IMR-90 (cell line): ENCODE measurements at regions not wholly inside any gene's neighbourhood (a gene's known extent, or its start where the extent isn't known, plus 50 kb on each side); places are given as distances from the start of the nearest gene placed in this dataset.

Experiments used
- BHLHE40 ChIP-seq: fragments of 150-350 bp; IDR thresholded peaks from 2 replicates; pipeline ENCODE4 v1.6.1; 2016; ENCODE audit warnings: mild to moderate bottlenecking, low read depth, low read length
- CEBPB ChIP-seq: IDR thresholded peaks from 2 replicates; pipeline ENCODE4 v1.6.1; 2012; ENCODE audit warnings: low read depth, low read length, improper control_type of control experiment
- CHD1 ChIP-seq: IDR thresholded peaks from 2 replicates; pipeline ENCODE4 v1.6.1; 2012; ENCODE audit warnings: low read depth, low read length, improper control_type of control experiment
- FOS ChIP-seq: fragments of 150-350 bp; IDR thresholded peaks from 2 replicates; pipeline ENCODE4 v1.6.1; 2016; ENCODE audit warnings: low read depth, low read length
- MAFK ChIP-seq: IDR thresholded peaks from 2 replicates; pipeline ENCODE4 v1.6.1; 2012; ENCODE audit warnings: low read depth, low read length, improper control_type of control experiment
- MXI1 ChIP-seq: IDR thresholded peaks from 2 replicates; pipeline ENCODE4 v1.6.1; 2012; ENCODE audit warnings: low read depth, mild to moderate bottlenecking, low read length, moderate library complexity, borderline replicate concordance
- POLR2A ChIP-seq: IDR thresholded peaks from 2 replicates; pipeline ENCODE4 v1.6.1; 2012; ENCODE audit warnings: mild to moderate bottlenecking, low read depth, low read length
- RAD21 ChIP-seq: IDR thresholded peaks from 2 replicates; pipeline ENCODE4 v1.6.1; 2012; ENCODE audit warnings: low read length, improper control_type of control experiment
- RCOR1 ChIP-seq: IDR thresholded peaks from 2 replicates; pipeline ENCODE4 v1.6.1; 2012; ENCODE audit warnings: mild to moderate bottlenecking, low read length, improper control_type of control experiment; ENCODE audit not compliant: insufficient replicate concordance
- RFX5 ChIP-seq: IDR thresholded peaks from 2 replicates; pipeline ENCODE4 v1.8.0; 2012; ENCODE audit warnings: low read depth, mild to moderate bottlenecking, low read length, moderate library complexity
- SMC3 ChIP-seq: fragments of 150-350 bp; IDR thresholded peaks from 2 replicates; pipeline ENCODE4 v1.6.1; 2016; ENCODE audit warnings: low read depth, mild to moderate bottlenecking, antibody characterized with exemption, low read length, moderate library complexity
- USF2 ChIP-seq: fragments of 150-350 bp; IDR thresholded peaks from 2 replicates; pipeline ENCODE4 v1.6.1; 2017; ENCODE audit warnings: mild to moderate bottlenecking, antibody characterized with exemption, low read length, low read depth
- TF ChIP-seq, protein P1 (sequence below): conservative IDR thresholded peaks from 2 replicates; pipeline ENCODE4 v1.5.1; 2012; ENCODE audit warnings: mild to moderate bottlenecking, low read depth, low read length, improper control_type of control experiment
- TF ChIP-seq, protein P2 (sequence below): fragments of 150-350 bp; IDR thresholded peaks from 2 replicates; pipeline ENCODE4 v1.6.1; 2016; ENCODE audit warnings: low read depth, mild to moderate bottlenecking, low read length, moderate library complexity, borderline replicate concordance

GRCh38 chr2:236354973-236355595, 90.9 kb upstream of the ASB18 start:
- TF ChIP-seq POLR2A (no peak), BHLHE40 (no peak), CEBPB (no peak), MAFK (no peak), FOS (no peak), SMC3 (no peak), RCOR1 (no peak), USF2 (no peak), RFX5 (no peak), RAD21 (no peak), MXI1 (no peak), CHD1 (no peak)
- TF ChIP-seq, protein P1, sequence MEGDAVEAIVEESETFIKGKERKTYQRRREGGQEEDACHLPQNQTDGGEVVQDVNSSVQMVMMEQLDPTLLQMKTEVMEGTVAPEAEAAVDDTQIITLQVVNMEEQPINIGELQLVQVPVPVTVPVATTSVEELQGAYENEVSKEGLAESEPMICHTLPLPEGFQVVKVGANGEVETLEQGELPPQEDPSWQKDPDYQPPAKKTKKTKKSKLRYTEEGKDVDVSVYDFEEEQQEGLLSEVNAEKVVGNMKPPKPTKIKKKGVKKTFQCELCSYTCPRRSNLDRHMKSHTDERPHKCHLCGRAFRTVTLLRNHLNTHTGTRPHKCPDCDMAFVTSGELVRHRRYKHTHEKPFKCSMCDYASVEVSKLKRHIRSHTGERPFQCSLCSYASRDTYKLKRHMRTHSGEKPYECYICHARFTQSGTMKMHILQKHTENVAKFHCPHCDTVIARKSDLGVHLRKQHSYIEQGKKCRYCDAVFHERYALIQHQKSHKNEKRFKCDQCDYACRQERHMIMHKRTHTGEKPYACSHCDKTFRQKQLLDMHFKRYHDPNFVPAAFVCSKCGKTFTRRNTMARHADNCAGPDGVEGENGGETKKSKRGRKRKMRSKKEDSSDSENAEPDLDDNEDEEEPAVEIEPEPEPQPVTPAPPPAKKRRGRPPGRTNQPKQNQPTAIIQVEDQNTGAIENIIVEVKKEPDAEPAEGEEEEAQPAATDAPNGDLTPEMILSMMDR: no peak
- TF ChIP-seq, protein P2, sequence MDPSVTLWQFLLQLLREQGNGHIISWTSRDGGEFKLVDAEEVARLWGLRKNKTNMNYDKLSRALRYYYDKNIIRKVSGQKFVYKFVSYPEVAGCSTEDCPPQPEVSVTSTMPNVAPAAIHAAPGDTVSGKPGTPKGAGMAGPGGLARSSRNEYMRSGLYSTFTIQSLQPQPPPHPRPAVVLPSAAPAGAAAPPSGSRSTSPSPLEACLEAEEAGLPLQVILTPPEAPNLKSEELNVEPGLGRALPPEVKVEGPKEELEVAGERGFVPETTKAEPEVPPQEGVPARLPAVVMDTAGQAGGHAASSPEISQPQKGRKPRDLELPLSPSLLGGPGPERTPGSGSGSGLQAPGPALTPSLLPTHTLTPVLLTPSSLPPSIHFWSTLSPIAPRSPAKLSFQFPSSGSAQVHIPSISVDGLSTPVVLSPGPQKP: no peak
